ENCODE measurements at regions not wholly inside any gene's neighbourhood (a gene's known extent, or its start where the extent isn't known, plus 50 kb on each side); places are given as distances from the start of the nearest gene placed in this dataset.
A peak's percentile ranks its signal among the peaks of the same experiment; 100 is the strongest.

DNA sequence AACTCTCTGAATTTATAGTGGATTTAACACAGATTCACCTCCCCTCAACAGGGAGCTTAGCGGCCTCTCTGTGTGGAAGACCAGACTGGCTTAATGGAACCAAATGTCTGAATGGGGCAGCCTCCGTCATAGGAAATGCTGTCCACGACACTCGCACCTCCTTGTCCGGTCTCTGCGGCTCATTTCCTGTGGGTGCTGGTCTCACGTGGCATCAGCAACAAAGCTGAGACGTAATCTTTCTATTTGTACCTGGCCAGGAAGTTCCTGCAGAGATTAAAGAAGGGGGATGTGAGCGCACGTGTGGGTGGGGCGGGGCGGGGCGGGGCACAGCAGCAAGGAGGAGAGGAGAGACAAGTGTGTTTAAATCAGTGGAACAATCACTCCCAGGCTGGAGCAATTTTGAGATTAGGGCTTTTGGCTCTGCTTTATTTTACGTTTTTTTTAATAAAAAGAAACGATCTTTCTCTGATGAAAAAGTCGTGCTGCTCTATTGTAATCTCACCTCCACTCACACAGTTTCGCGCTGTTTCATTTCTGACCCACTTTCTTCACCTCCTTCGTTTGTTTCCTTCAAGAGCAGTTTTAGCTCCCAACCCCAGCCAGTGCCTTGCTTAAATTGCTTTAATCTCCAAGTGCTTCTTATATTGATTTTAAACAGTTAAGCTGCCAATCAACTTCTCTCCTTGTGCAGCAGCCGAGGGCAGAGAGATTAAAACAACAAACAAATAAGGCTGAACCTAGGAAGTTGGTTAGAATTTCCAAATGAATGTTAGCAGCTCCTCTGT, 132.2 kb upstream of the ASTN2 start:
- peak; percentile 67 for DNase-seq

DNA sequence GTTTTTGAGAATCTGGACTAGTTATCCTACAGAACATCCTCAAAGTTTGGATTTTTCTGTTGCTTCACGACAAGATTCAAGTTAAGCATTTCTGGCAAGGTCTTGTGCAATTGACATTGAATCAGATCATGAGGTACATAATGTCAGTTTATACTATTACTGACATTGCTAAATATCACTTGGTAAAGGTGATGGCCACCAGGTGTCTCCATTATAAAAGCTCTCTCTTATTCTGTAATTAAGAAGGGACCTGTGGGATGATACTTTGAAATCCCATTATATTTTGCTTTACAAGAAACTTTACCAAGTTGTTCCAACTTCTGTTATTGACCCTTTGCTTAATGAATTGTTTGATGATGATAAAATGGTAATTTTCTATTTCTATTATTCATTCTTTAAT, 131.0 kb upstream of the ASTN2 start:
- peak; percentile 42 for DNase-seq

DNA sequence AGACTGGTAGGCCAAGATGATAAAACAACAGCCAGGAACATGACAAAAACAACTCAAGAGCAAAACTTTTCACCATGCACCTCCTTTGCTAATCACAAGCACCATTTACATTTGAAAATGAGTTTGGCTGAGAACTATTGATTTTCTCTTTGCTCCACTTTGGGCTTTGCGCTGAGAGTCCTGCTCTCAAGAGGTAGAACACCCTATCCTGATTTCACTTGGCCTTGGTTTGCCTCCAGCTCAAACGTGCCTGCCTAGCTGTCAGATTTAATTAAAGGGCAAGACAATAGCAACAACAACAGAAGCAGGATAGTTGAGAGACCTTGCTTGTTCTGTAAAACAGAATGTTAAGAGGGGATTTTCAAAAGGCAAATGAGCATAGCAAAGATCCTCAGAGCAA, 128.2 kb upstream of the ASTN2 start:
- DNase-seq, result no peak

DNA sequence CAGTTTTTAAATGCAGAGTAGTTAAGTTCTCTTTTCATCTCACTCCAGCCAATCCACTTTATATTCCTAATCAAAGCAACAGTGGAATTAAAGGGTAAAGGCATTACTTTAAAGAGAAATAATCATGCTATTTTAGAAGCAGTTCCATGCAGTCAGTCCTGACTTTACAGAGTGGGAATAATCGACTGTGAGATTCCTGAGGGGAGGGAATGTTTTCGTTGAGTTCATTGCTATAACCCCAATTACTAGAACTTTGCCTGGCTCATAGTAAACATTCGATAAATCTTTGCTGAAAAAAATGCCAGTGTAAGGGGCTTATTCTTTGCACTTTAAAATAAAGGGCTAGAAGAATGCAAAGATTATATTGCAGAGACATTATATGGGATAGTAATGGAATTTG, 127.2 kb upstream of the ASTN2 start:
- DNase-seq, result no peak

DNA sequence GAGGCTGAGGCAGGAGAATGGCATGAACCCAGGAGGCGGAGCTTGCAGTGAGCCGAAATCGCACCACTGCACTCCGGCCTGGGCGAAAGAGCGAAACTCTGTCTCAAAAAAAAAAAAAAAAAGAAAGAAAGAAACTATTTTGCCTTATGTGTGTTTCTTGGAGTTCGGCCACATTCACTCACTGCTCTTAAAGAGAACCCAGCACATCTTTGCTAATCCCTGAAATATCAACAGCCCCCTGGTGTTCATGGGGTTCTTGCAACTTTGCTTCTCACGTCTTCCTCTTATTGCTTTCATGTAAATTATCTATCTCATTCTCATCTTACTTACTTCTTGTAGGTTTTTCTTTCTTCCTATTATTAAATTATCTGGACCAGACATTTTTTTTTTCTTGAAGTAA, 126.3 kb upstream of the ASTN2 start:
- no peak for DNase-seq

DNA sequence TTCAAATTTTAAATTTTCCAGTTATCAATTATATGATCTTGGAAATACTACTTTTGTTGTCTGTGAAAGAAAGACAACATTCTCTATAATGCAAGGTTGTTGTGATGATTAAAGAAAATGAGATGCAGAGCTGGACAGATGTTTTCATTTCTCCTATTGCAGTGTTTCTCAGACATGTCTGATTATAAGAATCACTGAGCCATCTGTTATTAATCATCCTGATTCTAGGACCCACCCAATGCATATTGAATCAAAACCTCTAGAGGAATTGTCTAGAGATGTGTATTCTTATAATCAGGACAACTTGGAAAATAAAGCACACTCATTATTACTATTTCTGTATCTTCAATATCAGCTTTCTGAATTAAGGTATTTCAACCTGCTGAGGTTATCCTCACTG, 121.1 kb upstream of the ASTN2 start:
- DNase-seq, result no peak

DNA sequence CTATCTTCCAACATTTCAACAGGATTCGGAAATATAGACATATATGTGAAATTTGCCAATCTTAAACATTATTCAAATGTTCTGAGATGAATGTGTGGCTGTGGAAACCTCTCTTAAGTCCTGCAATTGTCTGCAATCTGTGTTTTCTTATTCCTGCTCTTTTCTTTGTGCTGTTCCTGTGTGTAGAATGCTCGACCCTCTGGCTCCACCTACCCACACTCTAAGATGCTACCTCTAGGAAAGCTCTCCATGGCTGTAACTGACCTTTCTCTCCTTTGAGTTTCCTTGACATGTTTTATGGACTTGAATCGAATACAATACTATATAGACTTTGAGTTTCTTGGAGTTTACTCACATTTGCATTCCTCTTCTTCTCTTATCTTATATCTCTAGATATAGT, 120.6 kb upstream of the ASTN2 start:
- no peak for DNase-seq

DNA sequence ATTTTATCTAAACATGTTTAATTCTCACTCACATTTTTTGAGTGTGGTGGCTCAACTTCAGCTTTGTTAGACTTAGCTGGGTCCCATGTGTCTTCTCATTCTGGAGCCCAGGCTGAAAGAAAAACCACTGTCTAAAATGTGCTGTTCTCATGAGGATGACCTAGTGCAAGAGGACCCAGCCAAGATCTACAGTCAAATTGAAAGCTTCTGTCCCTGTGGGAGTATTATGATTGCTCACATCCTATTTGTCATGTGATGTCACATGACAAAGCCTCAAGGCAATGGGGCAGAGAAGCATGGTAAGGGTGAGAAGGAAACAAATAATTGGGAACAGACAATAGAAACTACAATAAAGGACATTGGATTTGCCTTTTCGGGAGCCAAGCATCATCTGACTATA, 113.4 kb upstream of the ASTN2 start:
- no peak for DNase-seq

DNA sequence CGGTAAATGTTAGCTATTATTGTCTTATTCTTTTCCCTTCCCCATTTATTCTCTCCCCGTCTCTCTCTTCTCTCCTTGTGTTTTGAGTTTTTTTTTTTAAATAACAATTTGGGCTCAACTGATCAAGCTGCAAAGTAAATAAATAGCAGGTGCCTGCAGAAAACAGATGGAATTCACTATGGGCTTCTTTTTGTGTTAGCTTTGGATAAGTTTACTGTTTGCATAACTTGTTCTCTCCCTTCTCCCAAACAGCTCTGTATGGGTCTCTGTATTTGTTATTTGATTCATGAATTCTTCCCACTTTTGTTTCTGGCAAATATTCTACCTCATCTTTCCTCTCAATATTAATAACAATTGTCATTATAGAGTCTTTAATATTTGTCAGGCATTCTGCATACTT, 111.8 kb upstream of the ASTN2 start:
- DNase-seq, result no peak

DNA sequence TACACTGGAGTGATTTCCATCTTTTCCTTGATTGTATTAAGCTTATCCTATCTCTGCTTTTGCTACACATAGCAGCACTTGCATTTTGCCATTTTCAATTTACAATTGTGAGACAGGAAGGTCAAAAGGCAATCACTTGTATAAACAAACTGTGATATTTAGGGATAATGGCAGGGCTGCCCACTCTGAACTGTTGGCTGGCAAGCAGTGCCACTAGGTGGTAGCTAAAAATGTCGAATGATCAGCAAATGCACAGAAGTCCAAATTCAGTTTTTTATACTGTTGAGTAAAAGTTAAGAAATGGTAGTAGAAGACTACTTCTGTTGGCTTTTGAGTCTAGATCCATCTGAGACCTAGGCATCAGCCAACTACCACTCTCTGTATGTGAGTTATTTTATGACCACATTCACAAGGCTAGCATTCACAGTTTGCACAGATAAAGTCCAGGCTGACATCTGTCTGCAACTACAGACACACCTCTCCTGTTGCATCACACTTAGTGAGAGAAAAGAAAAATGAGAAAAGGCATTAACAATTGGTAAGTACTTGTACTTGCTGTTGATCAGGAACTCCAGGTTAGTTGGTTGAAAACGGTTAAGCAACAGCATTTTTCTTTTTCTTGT, 108.8 kb upstream of the ASTN2 start:
- no peak for DNase-seq

DNA sequence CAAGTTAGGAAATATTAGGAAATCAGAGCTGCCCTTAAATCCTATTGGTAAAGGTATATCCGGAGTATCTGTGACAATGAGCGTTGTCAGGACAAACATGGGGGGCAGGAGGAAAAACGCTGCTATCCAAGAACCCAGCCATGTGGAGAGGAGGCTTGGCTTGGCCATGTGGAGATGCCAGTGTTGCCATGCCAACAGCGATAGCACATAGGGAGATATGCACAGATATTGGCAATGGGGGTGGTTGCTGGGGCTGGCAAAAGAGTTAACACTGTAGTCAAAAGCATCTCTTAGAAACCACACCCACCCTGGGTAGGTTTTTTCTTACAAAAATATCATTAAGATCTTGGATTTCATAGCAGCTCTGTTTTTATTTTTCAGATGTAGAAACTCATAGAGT, 106.4 kb upstream of the ASTN2 start:
- no peak for DNase-seq

DNA sequence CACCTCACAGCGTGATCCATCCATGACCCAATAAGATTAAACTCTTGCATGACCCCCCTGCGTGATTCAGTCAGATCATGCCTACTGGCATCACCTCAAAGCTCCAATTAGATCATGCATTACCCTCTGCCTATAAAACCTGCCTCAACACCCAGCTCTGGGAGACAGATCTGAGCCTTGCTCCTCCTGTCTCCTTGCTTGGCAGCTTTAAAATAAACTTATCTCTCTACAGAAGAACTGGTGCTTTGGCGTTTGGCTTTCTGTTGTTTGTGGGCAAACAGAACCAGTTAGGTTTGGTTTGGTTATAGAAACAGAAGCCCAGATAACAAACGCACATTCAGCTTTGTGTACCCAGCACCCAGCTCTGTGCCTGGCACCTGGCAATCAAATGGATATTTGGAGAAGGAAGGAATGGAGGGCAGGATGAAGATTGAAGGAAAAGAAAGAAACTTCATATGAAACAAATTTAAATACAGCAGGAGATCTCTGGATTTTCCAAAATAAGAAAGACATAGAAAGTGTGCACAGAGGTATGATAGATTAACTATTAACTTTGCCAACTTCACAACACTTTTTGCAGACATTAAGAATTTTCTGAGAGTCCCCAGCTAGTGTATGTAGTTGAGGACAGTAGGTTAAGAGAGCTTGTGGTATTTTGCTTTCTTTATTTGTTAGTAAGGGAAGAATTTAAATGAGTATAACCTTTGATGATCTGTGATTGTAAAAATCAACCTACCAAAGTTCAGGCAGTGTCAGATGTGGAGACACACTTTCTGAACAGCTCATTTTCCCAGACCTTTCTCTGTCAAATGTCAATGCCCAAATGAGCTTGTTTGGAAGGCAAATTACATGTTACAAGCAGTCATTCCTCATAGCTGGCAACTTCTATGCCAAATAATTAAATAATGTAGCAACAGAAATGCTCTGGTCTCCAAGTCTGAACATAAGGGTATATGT, 102.1 kb upstream of the ASTN2 start:
- DNase-seq, result no peak

DNA sequence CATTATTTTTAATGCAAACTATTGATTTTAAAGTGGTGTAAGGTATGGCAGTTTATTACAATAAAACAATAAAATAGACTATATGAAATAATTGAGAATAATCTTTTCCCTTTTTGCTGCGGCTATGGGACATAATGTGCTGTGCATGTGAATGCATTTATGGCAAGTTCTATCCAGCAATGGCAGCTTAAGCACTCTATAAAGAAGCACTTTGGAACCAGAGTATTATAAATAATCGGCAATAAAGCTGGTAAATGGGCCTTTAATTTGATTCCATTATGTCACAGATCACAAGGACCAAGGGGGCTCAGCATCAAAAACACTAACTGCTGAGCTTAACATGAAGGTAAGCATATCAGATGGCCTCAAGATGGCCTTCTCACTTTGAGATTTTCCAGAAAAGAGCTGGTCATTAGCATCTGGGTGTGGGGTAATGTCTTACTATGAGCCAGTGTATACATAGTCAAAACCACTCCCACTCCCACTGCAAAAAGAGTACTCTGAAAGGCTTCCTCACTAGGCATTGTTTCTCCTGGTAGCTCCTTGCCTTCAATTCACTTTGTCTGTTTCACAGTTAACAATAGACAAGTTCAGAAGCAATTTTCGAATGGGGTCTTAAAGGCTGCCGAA, 97.1 kb upstream of the ASTN2 start:
- no peak for DNase-seq

DNA sequence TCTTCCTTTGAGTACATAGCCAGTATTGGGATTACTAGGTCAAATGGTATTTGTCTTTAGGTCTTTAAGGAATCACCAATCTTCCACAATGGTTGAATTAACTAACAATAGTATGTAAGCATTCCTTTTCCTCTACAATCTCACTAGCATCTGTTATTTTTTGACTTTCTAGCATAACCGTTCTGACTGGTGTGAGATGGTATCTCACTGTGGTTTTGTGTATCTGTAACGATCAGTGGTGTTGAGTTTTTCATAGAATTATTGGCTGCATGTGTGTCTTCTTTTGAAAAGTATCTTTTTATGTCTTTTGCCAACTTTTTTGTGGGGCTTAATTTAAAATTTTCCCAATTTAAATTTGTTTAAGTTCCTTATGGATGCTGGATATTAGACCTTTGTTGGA, 81.5 kb upstream of the ASTN2 start:
- DNase-seq, result no peak

DNA sequence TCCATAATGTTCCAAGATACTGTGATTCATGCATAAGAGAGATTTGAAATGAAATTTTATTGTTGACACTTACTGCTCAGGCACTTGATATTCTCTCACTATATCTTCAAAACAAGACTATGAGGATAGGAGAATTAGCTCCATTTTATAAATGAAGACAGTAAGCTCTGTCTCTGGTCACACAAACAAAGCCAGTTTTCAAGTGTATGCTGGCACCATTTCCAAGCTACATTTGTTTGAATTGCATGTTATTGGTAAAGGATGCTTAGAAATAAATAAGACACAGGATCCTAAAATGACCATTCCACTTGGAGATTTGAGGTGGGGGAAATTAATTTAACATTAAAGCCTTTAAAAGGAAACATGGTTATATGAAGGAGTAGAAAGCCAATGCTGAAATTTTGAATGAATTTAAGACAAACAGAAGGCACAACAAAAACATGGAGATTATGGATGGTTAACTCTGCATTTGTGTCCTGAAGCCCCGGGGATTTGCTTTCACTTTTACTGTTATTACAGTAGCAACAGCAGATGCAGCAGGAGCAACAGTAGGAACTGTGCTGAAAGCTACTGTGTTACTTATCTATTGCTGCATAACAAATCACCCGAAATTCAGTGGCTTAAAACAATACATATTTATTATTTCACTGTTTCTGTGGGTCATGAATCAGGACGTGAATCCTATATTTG, 79.7 kb upstream of the ASTN2 start:
- peak; percentile 35 for DNase-seq

DNA sequence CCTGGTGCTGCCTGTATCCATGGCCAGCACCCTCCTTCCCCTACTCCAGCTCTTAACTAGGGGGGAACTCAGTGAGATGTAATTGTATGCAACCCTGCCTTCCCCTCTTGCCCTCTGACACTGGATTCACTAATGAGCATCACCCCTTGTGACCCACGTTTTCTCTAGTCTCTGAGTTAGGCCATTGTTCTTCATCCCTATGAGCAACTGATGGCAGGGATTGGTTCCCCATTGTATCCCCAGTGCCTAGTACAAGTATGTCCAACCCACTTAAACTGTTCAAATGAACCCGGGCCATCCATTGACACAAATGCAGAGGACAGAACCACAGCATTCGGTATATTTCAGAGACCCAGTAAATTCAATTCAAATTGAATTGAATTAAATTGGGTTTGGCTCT, 77.6 kb upstream of the ASTN2 start:
- no peak for DNase-seq

DNA sequence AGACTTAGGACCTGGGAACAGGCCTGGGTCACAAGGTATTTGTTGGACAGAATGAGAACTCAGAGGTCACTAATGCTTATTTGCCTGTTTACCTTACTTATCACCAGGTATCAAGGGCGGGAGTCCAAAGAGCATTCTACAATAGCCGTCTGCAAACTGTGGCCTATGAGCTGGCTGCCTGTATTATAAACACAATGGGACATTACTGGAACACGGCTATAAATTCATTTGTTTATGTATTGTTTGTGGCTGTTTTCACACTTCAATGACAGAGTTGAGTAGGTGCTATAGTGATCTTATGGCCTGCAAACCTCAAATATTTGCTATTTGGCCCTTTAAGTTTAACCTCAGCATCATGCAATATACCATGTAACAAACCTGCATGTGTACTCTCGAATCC, 76.6 kb upstream of the ASTN2 start:
- no peak for DNase-seq

DNA sequence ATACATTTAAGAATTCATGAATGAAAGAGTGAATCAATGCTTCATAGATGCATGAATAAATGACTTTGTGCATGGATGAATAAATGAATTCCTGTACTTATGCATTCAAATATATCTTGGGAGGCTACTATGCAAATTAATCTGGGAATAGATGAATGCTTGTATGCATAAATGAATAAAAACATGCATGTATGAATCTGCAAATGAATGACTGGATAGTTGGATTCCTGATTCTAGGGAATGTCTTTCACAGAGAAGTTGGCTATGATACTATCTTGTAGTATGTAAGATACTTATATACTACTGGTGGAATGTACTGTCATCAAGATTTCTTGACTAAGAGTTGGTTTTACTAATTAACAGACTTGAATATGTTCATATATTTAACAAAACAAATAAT, 75.3 kb upstream of the ASTN2 start:
- no peak for DNase-seq

DNA sequence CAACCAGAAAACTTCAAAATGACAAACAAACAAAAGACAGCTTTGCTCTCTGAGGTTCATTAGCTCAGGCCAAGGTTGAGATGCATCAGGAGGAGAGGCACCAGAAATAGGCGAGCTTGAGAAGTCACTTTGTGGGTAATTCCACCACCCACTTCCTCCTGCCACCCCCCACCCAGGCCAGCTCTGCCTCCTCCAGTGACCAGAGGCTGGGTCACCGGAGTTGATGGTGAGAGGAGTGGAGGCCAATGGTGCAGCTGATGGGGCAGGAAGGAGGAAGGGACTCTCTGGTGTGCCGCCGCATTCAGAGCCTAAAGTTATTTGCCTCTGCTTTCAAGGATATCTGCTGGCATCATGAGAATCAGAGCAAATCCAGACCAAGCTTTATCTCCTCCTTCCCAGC, 73.8 kb upstream of the ASTN2 start:
- DNase-seq, result no peak

DNA sequence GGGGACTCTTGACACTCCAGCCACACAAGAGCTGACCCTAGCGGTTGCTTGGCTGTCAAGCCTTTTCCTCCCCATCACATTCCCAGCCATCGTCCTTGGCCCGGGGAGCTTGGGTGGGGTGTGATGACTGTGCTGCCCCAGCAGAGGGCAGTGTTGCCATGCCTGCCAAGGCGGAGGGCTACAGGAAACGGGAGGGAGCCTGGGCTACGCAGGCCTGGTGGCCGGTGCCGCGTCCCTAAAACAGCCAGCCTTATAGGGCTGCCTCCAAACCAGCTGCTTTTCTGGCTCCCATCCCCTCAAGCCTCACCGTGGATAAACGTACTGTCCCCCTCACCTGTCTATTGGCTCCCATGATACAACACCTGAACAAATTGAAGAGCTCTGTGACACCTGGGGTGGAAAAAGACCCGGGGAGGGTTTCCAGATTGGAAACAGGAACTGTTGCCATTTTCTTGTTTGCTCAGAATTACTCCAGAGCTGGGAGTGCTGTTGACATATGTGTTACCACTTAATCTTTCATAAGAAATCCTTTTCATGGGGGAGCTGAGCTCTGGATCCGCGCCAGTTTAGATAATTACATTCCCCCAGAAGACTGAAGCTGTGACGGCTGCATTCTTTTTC, 72.8 kb upstream of the ASTN2 start:
- peak; percentile 95 for DNase-seq

DNA sequence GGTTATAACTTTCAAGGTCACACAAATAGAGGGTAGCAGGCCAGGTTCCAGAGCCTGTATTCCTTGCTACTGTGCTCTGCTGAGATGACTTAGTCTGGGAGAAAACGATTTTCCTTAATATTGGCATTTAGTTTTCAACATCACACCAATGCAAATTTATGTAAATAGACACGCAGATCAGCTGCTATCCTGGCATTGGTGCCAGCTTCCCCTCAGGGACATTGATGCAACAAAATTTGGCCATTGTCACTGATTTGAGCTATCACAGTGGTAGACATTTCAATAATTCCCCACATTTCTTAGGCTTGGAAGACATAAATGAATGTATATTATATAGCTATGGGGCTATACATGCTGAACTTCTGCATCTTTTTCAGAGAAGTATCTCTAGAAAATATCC, 71.6 kb upstream of the ASTN2 start:
- DNase-seq, result no peak

DNA sequence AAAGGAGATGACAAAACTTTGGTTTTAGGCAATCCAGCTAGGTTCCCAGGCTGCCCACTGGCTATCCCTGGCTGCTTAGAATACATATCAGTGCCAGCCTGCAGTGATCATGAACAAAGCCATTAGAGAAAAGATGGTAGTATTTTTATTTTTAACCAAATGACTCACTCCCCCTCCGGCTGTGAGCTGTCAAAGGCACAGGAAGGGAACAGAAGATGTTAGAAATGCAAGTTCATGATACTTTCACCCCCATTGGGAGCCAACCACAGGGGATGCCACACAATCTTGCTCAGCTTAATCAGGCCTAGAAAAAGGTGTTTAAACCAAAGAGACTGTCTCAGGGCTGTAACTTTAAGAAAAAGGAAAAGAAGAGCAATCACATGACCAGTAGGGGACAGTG, 70.3 kb upstream of the ASTN2 start:
- no peak for DNase-seq

All from COR-L47 (cell line).